ENCODE measurements at regions not wholly inside any gene's neighbourhood (a gene's known extent, or its start where the extent isn't known, plus 50 kb on each side); places are given as distances from the start of the nearest gene placed in this dataset.
"Not testable (repeated sequence)": the region's sequence is repeated elsewhere in the genome, so short reads cannot be mapped to it uniquely, and the experiment has no call there.

GRCh38 chr7:131861620-131862346, 305.4 kb upstream of the PODXL start:
- DNase-seq (ENCODE audit: low read depth in 2 of 2): peak; percentile 49 to 50

- DNase-seq (ENCODE audit: low read depth in 2 of 2): peak; percentile 51 to 52
Observed at GRCh38 chr7:131859147-131859821, 302.9 kb upstream of the PODXL start.

- no peak for DNase-seq (ENCODE audit: low read depth in 2 of 2)
Observed at GRCh38 chr7:131858611-131859010, 302.2 kb upstream of the PODXL start.

- no peak for DNase-seq (ENCODE audit: low read depth in 2 of 2)
Observed at GRCh38 chr7:131849472-131849871, 293.0 kb upstream of the PODXL start.

GRCh38 chr7:131848033-131848432, 291.6 kb upstream of the PODXL start:
- no peak for DNase-seq (ENCODE audit: low read depth in 2 of 2)

- DNase-seq (ENCODE audit: low read depth in 2 of 2): no peak
Observed at GRCh38 chr7:131845573-131846314, 289.3 kb upstream of the PODXL start.

GRCh38 chr7:131844369-131844768, 287.9 kb upstream of the PODXL start:
- no peak for DNase-seq (ENCODE audit: low read depth in 2 of 2)

GRCh38 chr7:131843898-131844331, 287.5 kb upstream of the PODXL start:
- peak; percentile 21 for DNase-seq (ENCODE audit: low read depth in 2 of 2)

GRCh38 chr7:131839967-131840690, 283.7 kb upstream of the PODXL start:
- DNase-seq (ENCODE audit: low read depth in 2 of 2): no peak

GRCh38 chr7:131836733-131837132, 280.3 kb upstream of the PODXL start:
- DNase-seq (ENCODE audit: low read depth in 2 of 2): no peak

- DNase-seq (ENCODE audit: low read depth in 2 of 2): no peak
Observed at GRCh38 chr7:131835141-131835540, 278.7 kb upstream of the PODXL start.

GRCh38 chr7:131830681-131831080, 274.3 kb upstream of the PODXL start:
- no peak for DNase-seq (ENCODE audit: low read depth in 2 of 2)

- no peak for DNase-seq (ENCODE audit: low read depth in 2 of 2)
Observed at GRCh38 chr7:131829947-131830558, 273.6 kb upstream of the PODXL start.

GRCh38 chr7:131827421-131827820, 271.0 kb upstream of the PODXL start:
- DNase-seq (ENCODE audit: low read depth in 2 of 2): no peak

GRCh38 chr7:131826960-131827359, 270.5 kb upstream of the PODXL start:
- DNase-seq (ENCODE audit: low read depth in 2 of 2): no peak

- not testable (repeated sequence) for DNase-seq (ENCODE audit: low read depth in 2 of 2)
Observed at GRCh38 chr7:131823961-131824440, 267.6 kb upstream of the PODXL start.

- no peak for DNase-seq (ENCODE audit: low read depth in 2 of 2)
Observed at GRCh38 chr7:131819891-131820290, 263.5 kb upstream of the PODXL start.

GRCh38 chr7:131816391-131817007, 260.1 kb upstream of the PODXL start:
- DNase-seq (ENCODE audit: low read depth in 2 of 2): no peak

GRCh38 chr7:131808736-131809135, 252.3 kb upstream of the PODXL start:
- DNase-seq (ENCODE audit: low read depth in 2 of 2): no peak

- not testable (repeated sequence) for DNase-seq (ENCODE audit: low read depth in 2 of 2)
Observed at GRCh38 chr7:131808156-131808555, 251.7 kb upstream of the PODXL start.

- DNase-seq (ENCODE audit: low read depth in 2 of 2): no peak
Observed at GRCh38 chr7:131803816-131804215, 247.4 kb upstream of the PODXL start.

Data from fibroblast of skin of left quadriceps (primary cell).